BLaER1 (cell line): ENCODE measurements at regions not wholly inside any gene's neighbourhood (a gene's known extent, or its start where the extent isn't known, plus 50 kb on each side); places are given as distances from the start of the nearest gene placed in this dataset.
"Not testable (repeated sequence)": the region's sequence is repeated elsewhere in the genome, so short reads cannot be mapped to it uniquely, and the experiment has no call there.

Experiments
- H3K27ac ChIP-seq: shearing (Covaris generic); formaldehyde crosslinking; 2 replicates; pipeline ENCODE4 v1.8.1; 2022
- H3K27me3 ChIP-seq: shearing (Covaris generic); formaldehyde crosslinking; 2 replicates; pipeline ENCODE4 v1.8.1; 2022
- H3K36me3 ChIP-seq: shearing (Covaris generic); formaldehyde crosslinking; 2 replicates; pipeline ENCODE4 v1.8.1; 2022
- H3K4me1 ChIP-seq: shearing (Covaris generic); formaldehyde crosslinking; 2 replicates; pipeline ENCODE4 v1.8.1; 2022
- H3K4me2 ChIP-seq: shearing (Covaris generic); formaldehyde crosslinking; 2 replicates; pipeline ENCODE4 v1.8.1; 2022
- H3K4me3 ChIP-seq: shearing (Covaris generic); formaldehyde crosslinking; 2 replicates; pipeline ENCODE4 v1.8.1; 2022
- H3K9ac ChIP-seq: shearing (Covaris generic); formaldehyde crosslinking; 2 replicates; pipeline ENCODE4 v1.8.1; 2022
- H3K9me3 ChIP-seq: shearing (Covaris generic); formaldehyde crosslinking; 2 replicates; pipeline ENCODE4 v1.8.1; 2022
- H4K20me1 ChIP-seq: shearing (Covaris generic); formaldehyde crosslinking; 2 replicates; pipeline ENCODE4 v1.8.1; 2022
- Cebpa-rat ChIP-seq: shearing (Covaris generic); IDR thresholded peaks from 2 replicates; pipeline ENCODE4 v1.8.1; 2022

DNA sequence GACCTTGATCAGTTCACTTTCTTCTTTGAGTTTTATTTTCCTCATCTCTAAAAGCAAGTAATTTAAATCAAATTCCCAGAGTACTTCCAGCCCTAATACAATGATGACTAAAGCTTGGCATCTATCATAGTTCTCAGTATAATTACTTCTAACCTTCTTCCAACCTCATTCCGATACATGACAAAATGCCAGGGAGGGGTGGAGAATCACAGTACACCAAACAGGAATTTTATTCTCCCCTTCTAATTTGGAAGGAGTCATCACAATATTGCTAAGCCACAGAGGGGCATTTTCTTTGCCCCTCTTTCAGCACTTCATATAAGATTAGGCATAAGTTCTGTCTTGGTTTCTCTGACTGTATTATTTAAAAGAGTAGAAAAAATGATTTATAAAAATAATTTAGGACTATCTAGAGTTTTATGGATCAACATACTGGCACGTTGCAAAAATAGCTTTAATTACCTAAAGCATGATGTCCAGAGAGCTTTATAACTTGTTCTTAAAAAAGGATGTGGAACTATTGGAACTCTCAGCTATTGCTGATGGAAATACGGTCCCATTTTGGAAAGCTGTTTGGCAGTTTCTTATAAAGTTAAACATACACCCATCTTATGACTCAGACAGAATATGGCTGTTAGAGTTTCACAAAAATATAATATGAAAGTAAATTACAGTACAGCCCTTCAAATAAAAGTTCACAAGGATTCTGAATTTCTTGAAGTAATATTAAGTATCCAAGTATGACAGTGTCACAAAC lies 86.9 kb upstream of the UBE2E2 start:
- Histone ChIP-seq H3K4me2 (no peak overlapping the region), H3K27me3 (no peaks in the 10 kb centered on the region), H3K27ac (no peak overlapping the region)

DNA sequence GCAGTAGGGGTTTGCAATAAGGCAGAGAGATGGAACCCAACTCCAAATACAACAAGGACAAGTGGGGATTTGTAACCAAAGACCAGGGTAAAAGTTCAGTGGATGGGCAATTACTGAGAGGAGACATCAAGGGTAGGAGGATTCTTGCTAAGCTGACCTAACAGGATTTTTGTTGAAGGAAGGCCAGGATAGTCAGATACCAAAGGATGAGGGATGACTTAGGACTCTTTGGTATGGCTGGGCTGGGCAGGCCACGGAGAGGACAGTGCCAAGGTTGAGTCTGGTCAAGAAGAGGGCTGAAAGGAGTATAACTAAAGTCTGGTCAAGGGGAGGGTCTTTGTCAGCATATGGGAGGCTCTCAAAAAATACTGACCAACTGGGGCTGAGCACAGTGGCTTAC lies 85.3 kb upstream of the UBE2E2 start:
- Histone ChIP-seq H3K27ac (no peak overlapping the region), H3K27me3 (no peaks in the 10 kb centered on the region), H3K4me2 (no peak overlapping the region), H3K9me3 (no peaks in the 10 kb centered on the region), H3K9ac (no peak overlapping the region), H3K4me1 (no peaks in the 10 kb centered on the region), H4K20me1 (no peaks in the 10 kb centered on the region), H3K36me3 (no peaks in the 10 kb centered on the region), H3K4me3 (no peak overlapping the region)
- no peak for TF ChIP-seq Cebpa-rat

More for the DNA sequence above, 86.9 kb upstream of the UBE2E2 start:
- TF ChIP-seq Cebpa-rat: no peak
- no peaks in the 10 kb centered on the region for H3K9me3 ChIP-seq
- no peak overlapping the region for H3K9ac ChIP-seq
- no peaks in the 10 kb centered on the region for H3K4me1 ChIP-seq
- H4K20me1 ChIP-seq: no peaks in the 10 kb centered on the region
- no peak overlapping the region for H3K4me3 ChIP-seq
- no peaks in the 10 kb centered on the region for H3K36me3 ChIP-seq

DNA sequence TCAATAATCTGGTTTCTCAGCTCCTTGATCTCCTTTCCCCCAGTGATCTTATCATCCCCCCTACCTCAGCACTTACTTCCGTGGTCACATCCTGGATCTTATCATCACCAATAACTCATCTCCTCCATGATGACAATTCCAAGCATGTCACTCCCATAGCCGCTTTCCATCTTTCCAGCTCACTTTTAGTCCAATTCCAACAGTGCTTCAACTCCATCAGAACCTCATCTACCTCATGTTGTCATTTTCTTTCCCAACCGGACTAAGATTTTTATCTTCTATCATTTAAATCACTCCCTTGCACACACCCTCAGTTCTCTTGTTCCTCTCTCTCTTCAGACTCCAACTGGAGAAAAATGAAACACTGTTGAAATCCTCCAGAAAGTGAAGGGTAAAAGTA lies 75.9 kb upstream of the UBE2E2 start:
- Histone ChIP-seq H3K9ac (no peak overlapping the region), H3K27me3 (no peaks in the 10 kb centered on the region), H3K4me2 (no peak overlapping the region), H3K9me3 (no peaks in the 10 kb centered on the region), H3K27ac (no peak overlapping the region), H4K20me1 (no peaks in the 10 kb centered on the region), H3K4me3 (no peak overlapping the region), H3K36me3 (no peaks in the 10 kb centered on the region), H3K4me1 (no peaks in the 10 kb centered on the region)
- TF ChIP-seq Cebpa-rat: no peak

DNA sequence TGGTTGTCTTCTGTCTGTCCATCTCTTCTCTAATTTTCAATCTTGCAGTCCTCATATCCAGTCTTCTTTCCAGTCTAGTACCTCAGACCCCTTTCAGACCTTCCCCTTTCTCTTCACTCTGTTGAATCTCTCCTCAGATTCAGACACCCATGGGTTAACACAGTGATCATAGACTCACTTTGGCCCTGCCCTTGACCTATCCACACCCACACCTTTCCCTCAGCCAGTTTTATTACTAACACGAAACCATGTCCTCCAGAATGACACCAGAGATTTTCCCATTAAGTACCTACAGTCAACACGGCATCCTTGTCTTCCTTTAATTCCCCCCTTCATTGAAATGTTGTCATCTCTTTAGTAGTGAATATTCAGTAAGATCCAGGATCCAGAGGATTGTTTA lies 74.5 kb upstream of the UBE2E2 start:
- no peak for TF ChIP-seq Cebpa-rat
- H3K9me3 ChIP-seq: no peaks in the 10 kb centered on the region

DNA sequence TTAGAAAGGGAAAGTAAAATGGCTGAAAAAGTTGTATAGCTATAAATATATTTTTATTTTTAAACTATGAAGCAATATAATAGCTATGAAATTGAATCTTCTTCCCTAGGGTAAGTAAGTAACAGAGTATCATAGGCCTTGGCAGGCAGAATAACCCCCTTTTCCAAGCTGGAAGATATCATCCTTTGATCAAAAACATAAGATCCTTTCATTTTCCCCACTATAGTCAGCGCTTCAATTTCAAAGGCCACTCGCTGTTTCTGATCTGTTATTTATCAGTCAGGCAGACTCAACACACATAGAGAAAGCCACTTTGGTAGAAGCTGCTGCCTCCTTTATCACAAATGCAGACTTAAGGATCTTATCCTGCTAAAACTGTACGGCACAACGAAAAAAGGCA lies 74.0 kb upstream of the UBE2E2 start:
- no peaks in the 10 kb centered on the region for H3K36me3 ChIP-seq
- no peaks in the 10 kb centered on the region for H4K20me1 ChIP-seq
- H3K4me2 ChIP-seq: no peak overlapping the region
- H3K9me3 ChIP-seq: no peaks in the 10 kb centered on the region
- no peaks in the 10 kb centered on the region for H3K27me3 ChIP-seq
- no peak overlapping the region for H3K27ac ChIP-seq
- H3K4me3 ChIP-seq: no peak overlapping the region
- H3K9ac ChIP-seq: no peak overlapping the region
- H3K4me1 ChIP-seq: no peaks in the 10 kb centered on the region
- TF ChIP-seq Cebpa-rat: no peak

More for the DNA sequence above, 74.5 kb upstream of the UBE2E2 start:
- Histone ChIP-seq H3K36me3 (no peaks in the 10 kb centered on the region), H3K9ac (no peak overlapping the region), H3K27ac (no peak overlapping the region), H3K4me1 (no peaks in the 10 kb centered on the region), H3K27me3 (no peaks in the 10 kb centered on the region), H4K20me1 (no peaks in the 10 kb centered on the region), H3K4me3 (no peak overlapping the region), H3K4me2 (no peak overlapping the region)

DNA sequence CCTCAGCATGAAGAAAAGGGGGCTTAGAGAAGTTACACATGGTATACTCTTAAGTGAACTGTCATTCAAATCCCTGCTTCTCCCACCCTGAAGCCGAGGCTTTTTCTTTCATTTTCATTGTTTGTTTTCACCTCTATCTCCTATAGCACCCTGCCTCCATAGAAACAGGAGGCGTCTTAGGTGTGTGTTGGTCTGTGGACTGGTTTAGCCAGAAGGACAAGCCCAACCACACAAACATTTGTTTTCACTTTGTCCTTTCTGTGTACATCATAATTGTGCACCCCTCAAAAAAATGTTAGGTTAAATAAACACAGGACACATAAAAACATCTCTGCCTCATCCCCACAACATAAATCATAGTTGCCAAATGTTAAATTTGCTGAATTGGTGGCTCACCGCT lies 73.3 kb upstream of the UBE2E2 start:
- H3K36me3 ChIP-seq: no peaks in the 10 kb centered on the region
- no peak overlapping the region for H3K9ac ChIP-seq
- no peak overlapping the region for H3K4me2 ChIP-seq
- no peak overlapping the region for H3K27ac ChIP-seq
- no peaks in the 10 kb centered on the region for H4K20me1 ChIP-seq
- no peaks in the 10 kb centered on the region for H3K9me3 ChIP-seq
- TF ChIP-seq Cebpa-rat: no peak
- no peaks in the 10 kb centered on the region for H3K4me1 ChIP-seq
- no peaks in the 10 kb centered on the region for H3K27me3 ChIP-seq
- H3K4me3 ChIP-seq: no peak overlapping the region

DNA sequence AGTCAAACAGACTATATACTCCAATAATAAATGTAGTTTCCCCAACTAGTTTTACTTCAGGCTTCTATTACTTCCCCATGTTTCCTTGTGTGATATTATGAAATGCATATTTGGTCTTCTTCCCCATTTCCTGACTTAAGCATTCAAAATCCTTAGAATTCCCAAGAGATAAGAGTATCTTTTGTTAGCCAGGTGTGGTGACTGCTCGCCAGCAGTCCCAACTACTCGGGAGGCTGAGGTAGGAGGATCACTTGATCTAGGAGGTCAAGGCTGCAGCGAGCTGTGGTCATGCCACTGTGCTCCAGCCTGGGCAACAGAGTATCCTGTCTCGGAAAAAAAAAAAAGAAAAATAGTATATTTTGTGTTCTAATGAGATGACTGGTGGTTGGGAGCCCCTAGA lies 72.7 kb upstream of the UBE2E2 start:
- no peaks in the 10 kb centered on the region for H3K9me3 ChIP-seq
- no peak overlapping the region for H3K27ac ChIP-seq
- no peak overlapping the region for H3K4me2 ChIP-seq
- H3K36me3 ChIP-seq: no peaks in the 10 kb centered on the region
- H3K4me3 ChIP-seq: no peak overlapping the region
- no peak overlapping the region for H3K9ac ChIP-seq
- no peak for TF ChIP-seq Cebpa-rat
- H3K4me1 ChIP-seq: no peaks in the 10 kb centered on the region
- no peaks in the 10 kb centered on the region for H4K20me1 ChIP-seq
- no peaks in the 10 kb centered on the region for H3K27me3 ChIP-seq

DNA sequence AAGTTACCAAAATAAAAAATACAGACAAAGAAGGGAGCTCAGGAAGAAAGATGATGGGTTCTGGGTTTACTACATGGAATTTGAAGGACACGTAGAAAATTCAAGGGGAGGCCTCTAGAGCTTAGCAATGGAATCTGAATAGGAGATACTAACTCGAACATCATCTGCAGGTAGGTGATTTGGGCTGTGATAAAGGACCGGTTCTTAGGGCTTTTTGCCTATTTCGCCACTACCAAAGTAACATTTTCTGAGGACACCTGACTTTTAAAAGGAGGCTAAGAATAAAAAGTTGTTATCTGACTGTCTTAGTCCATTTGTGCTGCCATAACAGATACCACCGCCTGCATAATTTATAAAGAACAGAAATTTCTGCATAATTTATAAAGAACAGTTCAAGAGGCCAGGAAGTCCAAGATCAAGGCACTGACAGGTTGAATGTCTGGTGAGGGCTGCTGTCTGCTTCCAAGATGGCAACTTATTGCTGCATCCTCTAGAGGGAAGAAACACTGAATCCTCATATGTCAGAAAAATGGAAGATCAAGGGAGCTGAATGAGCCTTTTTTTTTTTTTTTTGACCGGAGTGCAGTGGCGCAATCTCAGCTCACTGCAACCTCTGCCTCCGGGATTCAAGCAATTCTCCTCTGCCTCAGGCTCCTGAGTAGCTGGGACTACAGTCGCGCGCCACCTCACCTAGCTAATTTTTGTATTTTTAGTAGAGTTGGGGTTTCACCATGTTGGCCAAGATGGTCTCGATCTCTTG lies 67.9 kb upstream of the UBE2E2 start:
- Histone ChIP-seq H3K4me1 (no peaks in the 10 kb centered on the region), H3K9me3 (peaks cover 7% of the 10 kb centered on the region), H3K4me3 (no peak overlapping the region), H3K36me3 (no peaks in the 10 kb centered on the region), H3K27ac (no peak overlapping the region), H4K20me1 (no peaks in the 10 kb centered on the region), H3K27me3 (no peaks in the 10 kb centered on the region), H3K9ac (no peak overlapping the region), H3K4me2 (no peak overlapping the region)
- TF ChIP-seq Cebpa-rat: no peak

DNA sequence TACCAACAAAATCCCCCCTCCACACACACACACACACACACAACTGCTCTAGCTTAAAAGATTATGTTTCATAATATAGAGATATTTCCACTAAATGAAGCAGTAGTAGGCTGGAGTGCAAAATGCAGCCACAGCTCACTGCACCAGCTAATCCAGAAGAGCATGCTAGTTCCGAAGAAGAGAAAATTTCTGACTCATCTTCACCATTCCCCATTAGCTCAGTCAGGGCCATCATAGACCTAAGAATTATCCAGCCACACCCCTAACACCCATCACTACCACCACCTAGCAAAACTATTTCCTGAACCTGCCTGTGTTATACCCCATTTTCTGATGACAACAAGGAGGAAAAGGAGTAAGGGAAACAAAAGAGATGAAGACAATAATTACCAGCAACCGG lies 67.1 kb upstream of the UBE2E2 start:
- H3K27ac ChIP-seq: no peak overlapping the region
- no peaks in the 10 kb centered on the region for H3K4me1 ChIP-seq
- H3K36me3 ChIP-seq: no peaks in the 10 kb centered on the region
- H3K9ac ChIP-seq: no peak overlapping the region
- no peak overlapping the region for H3K4me2 ChIP-seq
- H3K27me3 ChIP-seq: no peaks in the 10 kb centered on the region
- peaks cover 7% of the 10 kb centered on the region for H3K9me3 ChIP-seq
- no peak overlapping the region for H3K4me3 ChIP-seq
- no peaks in the 10 kb centered on the region for H4K20me1 ChIP-seq
- TF ChIP-seq Cebpa-rat: no peak

DNA sequence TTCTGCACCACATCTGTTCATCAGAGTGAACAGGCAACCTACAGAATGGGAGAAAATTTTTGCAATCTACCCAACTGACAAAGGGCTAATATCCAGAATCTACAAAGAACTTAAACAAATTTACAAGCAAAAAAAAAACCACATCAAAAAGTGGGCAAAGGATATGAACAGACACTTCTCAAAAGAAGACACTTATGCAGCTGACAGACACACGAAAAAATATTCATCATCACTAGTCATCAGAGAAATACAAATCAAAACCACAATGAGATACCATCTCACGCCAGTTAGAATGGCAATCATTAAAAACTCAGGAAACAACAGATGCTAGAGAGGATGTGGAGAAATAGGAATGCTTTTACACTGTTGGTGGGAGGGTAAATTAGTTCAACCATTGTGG lies 59.1 kb upstream of the UBE2E2 start:
- H3K4me3 ChIP-seq, H4K20me1 ChIP-seq, H3K9me3 ChIP-seq, H3K9ac ChIP-seq, H3K27me3 ChIP-seq, H3K4me1 ChIP-seq, H3K27ac ChIP-seq, H3K4me2 ChIP-seq, H3K36me3 ChIP-seq: not testable (repeated sequence)
